ENCODE measurements at regions not wholly inside any gene's neighbourhood (a gene's known extent, or its start where the extent isn't known, plus 50 kb on each side); places are given as distances from the start of the nearest gene placed in this dataset.

GRCh38 chr16:5366126-5366525 lies 268.5 kb upstream of the EEF2KMT start:
- H3K27me3 ChIP-seq: no peaks in the 10 kb centered on the region
- H3K4me3 ChIP-seq: no peak overlapping the region
- H3K9me3 ChIP-seq: no peaks in the 10 kb centered on the region
- DNase-seq (ENCODE audit: extremely low spot score in 2 of 2): no peak
- intact Hi-C loops (cut with DNase I): no loop called here
- H3K27ac ChIP-seq: no peak overlapping the region
- no peaks in the 10 kb centered on the region for H3K36me3 ChIP-seq
- no peak for TF ChIP-seq CTCF (IDR thresholded peaks at IDR 0.05)
- TF ChIP-seq POLR2AphosphoS5 (IDR thresholded peaks at IDR 0.05; ENCODE audit: insufficient read depth in 1 of 2, low read depth in 1 of 2): no peak
- no peak for TF ChIP-seq POLR2A (IDR thresholded peaks at IDR 0.05)
- no peaks in the 10 kb centered on the region for H3K4me1 ChIP-seq

GRCh38 chr16:5364186-5364585 lies 266.6 kb upstream of the EEF2KMT start:
- DNase-seq (ENCODE audit: extremely low spot score in 2 of 2): no peak
- no peaks in the 10 kb centered on the region for H3K4me1 ChIP-seq
- H3K27me3 ChIP-seq: no peaks in the 10 kb centered on the region
- no peak overlapping the region for H3K4me3 ChIP-seq
- H3K27ac ChIP-seq: no peak overlapping the region
- TF ChIP-seq CTCF (IDR thresholded peaks at IDR 0.05): no peak
- no peak for TF ChIP-seq POLR2AphosphoS5 (IDR thresholded peaks at IDR 0.05; ENCODE audit: insufficient read depth in 1 of 2, low read depth in 1 of 2)
- no peak for TF ChIP-seq POLR2A (IDR thresholded peaks at IDR 0.05)
- H3K36me3 ChIP-seq: no peaks in the 10 kb centered on the region
- intact Hi-C loops (cut with DNase I): no loop called here
- no peaks in the 10 kb centered on the region for H3K9me3 ChIP-seq

GRCh38 chr16:5361322-5361721 lies 263.7 kb upstream of the EEF2KMT start:
- no peaks in the 10 kb centered on the region for H3K9me3 ChIP-seq
- TF ChIP-seq CTCF (IDR thresholded peaks at IDR 0.05) (no peak), POLR2A (IDR thresholded peaks at IDR 0.05) (no peak), POLR2AphosphoS5 (IDR thresholded peaks at IDR 0.05; ENCODE audit: insufficient read depth in 1 of 2, low read depth in 1 of 2) (no peak)
- no peaks in the 10 kb centered on the region for H3K27me3 ChIP-seq
- no peak for DNase-seq (ENCODE audit: extremely low spot score in 2 of 2)
- H3K4me3 ChIP-seq: no peak overlapping the region
- intact Hi-C loops (cut with DNase I): no loop called here
- H3K27ac ChIP-seq: no peak overlapping the region
- no peaks in the 10 kb centered on the region for H3K36me3 ChIP-seq
- H3K4me1 ChIP-seq: no peaks in the 10 kb centered on the region

- no peaks in the 10 kb centered on the region for H3K36me3 ChIP-seq
- intact Hi-C loops (cut with DNase I): no loop called here
- H3K4me1 ChIP-seq: no peaks in the 10 kb centered on the region
- H3K9me3 ChIP-seq: no peaks in the 10 kb centered on the region
- no peak overlapping the region for H3K27ac ChIP-seq
- no peaks in the 10 kb centered on the region for H3K27me3 ChIP-seq
- TF ChIP-seq CTCF (IDR thresholded peaks at IDR 0.05) (no peak), POLR2AphosphoS5 (IDR thresholded peaks at IDR 0.05; ENCODE audit: insufficient read depth in 1 of 2, low read depth in 1 of 2) (no peak), POLR2A (IDR thresholded peaks at IDR 0.05) (no peak)
- no peak overlapping the region for H3K4me3 ChIP-seq
- no peak for DNase-seq (ENCODE audit: extremely low spot score in 2 of 2)
Observed at GRCh38 chr16:5354645-5355044, 257.1 kb upstream of the EEF2KMT start.

GRCh38 chr16:5349670-5350517 lies 252.3 kb upstream of the EEF2KMT start:
- no peaks in the 10 kb centered on the region for H3K36me3 ChIP-seq
- no peaks in the 10 kb centered on the region for H3K9me3 ChIP-seq
- intact Hi-C loops (cut with DNase I): no loop called here
- H3K27me3 ChIP-seq: no peaks in the 10 kb centered on the region
- H3K4me3 ChIP-seq: no peak overlapping the region
- TF ChIP-seq CTCF (IDR thresholded peaks at IDR 0.05): no peak
- TF ChIP-seq POLR2AphosphoS5 (IDR thresholded peaks at IDR 0.05; ENCODE audit: insufficient read depth in 1 of 2, low read depth in 1 of 2): no peak
- TF ChIP-seq POLR2A (IDR thresholded peaks at IDR 0.05): no peak
- no peaks in the 10 kb centered on the region for H3K4me1 ChIP-seq
- no peak overlapping the region for H3K27ac ChIP-seq
- DNase-seq (ENCODE audit: extremely low spot score in 2 of 2): no peak

All from vagina (tissue), 2 donors.